HPDE6-E6E7 (cell line): ENCODE measurements at regions not wholly inside any gene's neighbourhood (a gene's known extent, or its start where the extent isn't known, plus 50 kb on each side); places are given as distances from the start of the nearest gene placed in this dataset.

Source experiments
- DNase-seq: peaks from one replicate; pipeline ENCODE4 v3.0.0; 2011; ENCODE audit warnings: missing footprints; ENCODE audit errors: extremely low spot score

DNA sequence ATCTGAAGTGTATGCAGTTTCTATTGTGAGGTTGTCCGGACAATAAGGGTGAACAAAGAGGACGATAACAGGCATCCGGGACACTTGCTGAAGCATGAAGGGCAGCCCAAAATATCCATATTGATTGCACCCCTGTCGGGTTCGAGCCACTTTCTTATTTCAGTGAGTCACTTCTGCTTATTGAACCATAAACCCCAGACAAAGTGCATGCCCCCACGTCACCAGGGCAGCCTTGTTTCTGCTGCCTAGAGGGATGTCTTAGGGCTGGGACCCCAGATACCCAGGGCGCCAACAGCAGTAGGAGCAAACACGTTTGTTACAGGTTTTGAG is 175.3 kb upstream of the LYZL1 start:
- DNase-seq = no peak

DNA sequence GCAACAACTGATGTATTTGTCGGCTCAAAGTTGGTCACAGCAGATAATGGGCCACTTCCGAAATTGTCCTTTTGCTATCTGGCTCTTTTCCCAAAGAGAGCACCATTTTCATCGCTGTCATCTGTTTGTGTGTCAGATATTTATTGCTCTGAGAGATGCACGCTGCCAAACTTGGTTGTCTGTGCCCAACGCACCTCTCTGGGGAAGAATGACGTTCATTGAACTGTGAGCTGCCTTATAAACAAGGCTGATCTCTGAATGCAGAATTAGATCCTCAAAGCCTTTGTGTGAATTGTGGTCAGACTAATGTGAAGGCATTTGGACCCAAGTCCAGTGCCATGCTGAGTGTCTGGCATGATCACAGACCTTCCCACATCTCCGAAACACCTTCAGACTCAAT is 174.7 kb upstream of the LYZL1 start:
- DNase-seq = no peak

DNA sequence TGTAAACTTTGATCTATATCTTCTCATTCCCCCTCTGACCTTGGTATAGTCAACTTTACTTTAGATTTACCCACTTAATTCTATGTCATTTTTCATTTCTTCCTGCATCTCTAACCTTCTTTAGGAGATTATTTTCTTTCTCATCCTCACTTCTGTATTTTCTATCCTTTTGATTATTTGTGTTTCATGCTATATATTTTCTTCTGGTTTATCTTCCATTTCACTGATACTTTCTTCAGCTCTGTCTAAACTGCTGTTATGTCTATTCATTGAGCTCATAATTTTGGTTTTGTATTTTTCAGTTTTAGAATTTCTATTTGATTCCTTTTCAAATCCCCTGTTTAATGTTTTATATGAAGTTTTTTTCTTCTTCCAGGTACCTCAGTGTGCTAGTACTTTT is 171.1 kb upstream of the LYZL1 start:
- DNase-seq = no peak

DNA sequence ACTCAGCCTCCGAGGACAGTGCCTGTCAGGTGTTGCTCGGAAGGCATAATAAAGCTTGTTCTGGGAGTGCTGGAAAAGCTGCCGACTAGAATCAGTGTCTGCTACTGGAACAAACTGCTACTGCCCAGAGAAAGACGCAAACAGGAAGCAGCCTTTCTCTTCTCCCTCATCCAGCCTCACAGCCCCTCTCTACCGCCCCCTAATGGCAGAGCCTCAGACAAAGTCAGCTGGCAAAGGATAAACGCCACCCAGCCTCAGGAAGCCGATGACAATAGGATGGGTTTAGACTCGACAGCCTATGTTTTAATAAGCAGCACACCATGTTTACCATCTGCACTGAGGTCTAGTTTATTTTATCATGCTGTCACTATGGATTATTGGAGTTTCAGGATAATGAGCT is 169.5 kb upstream of the LYZL1 start:
- no peak for DNase-seq

DNA sequence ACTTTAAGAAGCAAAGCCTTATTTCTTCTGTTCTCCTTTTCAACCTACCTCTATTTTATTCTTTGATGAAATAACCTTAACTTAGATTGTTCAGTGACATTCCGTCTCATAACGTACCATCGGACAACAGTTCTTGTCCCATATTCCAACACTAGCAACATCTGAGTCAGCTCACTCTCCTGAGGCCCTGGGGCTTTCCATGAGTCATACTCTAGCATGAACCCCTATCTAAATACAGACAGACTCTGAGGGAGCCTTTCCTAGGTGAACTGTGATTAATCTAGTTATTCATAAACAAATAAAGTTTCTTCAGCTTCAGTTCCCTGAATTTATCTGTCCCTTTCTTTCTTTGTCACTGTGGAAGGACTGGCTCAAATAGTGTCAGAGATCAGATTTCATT is 168.7 kb upstream of the LYZL1 start:
- DNase-seq = no peak

DNA sequence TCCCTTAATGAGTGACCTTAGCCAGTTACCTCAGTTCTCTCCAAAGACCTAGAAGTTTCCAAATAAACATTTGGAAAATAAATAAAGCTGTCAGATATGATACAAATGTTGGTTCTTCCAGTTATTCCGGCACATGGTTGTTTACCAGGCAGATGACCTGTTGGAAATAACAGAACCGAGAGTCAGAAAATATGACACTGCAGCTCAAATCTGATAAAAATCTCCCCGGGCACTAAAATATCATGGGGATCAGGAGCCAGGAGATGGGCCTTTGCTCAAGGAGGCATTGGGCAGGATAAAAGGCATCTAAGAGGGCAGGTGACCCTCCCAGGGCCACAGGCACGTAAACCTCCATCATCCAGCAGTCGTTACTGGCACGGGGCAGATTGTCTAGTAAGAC is 164.0 kb upstream of the LYZL1 start:
- DNase-seq = no peak

DNA sequence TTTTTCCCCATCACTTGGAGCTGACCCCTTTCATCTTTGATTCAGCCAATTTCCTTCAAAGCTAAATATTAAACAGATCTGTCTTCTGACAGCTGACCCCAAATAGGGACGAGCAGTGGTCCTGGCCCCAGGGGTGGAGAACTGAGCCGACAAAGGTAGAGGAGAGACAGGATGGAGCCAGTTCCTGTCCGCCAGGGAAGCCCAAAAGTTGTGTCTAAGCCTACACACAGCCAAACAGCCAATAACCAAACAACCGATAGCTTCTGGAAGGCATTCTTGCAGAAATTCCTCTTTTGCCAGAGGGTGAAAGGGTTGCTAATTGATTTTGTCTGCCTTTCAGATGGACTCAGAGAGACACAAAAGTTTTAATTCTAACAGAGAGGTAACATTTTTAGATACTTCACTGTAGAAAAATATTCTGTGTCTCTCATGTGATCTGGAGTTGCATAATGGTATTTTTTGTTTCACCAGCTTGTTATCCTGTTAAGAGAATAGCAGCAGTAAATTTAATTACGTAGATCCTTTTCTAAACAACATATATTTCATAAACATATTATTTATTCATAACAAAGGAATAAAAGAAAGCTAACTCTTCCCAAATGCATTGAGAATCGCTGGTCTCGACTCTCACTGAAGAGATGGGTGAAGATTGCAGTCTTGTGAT is 161.7 kb upstream of the LYZL1 start:
- DNase-seq = no peak

DNA sequence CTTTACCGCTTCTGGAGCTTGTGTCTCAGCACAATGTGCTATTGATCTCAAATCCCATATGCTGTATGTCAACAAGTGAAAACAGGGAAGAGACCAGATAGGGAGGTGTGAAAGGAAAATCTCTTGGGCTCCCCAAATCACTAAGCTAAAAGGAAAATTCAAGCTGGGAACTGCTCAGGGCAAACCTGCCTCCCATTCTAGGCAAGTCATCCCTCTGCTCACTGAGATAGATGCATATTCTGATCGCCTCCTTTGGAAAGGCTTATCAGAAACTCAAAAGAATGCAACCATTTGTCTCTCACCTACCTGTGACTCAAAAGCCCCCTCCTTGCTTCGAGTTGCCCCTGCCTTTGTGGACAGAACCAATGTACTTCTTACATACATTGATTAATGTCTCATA is 161.1 kb upstream of the LYZL1 start:
- no peak for DNase-seq

DNA sequence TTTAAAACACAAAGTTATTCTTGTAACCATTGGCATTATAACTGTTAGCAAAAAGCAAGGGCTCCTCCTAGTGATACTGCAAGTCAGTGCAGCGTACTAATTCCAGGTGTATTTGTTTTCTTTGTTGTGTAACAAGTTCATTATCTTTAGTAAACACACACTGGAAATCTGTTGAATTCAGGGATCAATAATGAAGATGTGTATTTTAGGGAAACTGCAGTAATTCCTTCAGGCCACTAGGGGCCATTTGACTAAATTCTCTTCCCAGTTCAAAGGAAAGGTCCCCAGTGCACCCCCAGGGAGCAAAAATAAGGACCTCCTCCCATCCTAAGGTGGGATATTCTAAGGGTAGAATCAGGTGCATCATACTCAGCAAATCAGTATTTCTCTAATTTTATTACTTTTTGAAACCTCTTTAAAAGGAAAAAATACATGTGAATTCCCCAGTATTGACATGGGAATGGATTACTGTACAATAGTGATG is 158.6 kb upstream of the LYZL1 start:
- DNase-seq = no peak

DNA sequence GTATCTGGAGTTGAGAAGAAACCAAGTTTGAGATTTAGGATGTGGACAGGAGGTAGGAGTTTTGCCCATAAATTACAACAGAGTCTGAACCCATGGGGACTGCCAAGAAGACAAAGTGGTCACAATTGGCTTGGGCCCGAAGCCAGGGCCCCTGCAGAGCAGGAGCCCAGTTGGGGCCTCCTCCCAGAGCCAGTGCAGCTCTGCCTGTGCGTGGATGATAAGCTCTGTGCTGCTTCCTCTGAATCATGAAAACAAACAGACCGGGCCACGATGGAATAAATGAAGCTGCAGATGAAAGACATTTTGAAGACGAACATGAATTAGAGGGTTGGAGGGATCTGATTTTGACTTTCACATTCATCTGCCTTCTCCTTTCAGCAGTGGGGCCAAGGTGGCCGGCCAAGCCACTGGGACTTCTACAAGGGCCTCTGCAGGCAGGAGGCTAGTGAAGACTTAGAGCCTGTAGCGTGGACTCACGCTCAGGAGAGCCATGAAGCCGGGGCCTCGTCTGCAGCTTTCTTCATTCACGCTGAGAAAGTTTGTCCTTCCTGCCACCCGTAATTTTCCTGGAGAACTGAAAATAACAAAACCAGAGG is 156.8 kb upstream of the LYZL1 start:
- DNase-seq = no peak

DNA sequence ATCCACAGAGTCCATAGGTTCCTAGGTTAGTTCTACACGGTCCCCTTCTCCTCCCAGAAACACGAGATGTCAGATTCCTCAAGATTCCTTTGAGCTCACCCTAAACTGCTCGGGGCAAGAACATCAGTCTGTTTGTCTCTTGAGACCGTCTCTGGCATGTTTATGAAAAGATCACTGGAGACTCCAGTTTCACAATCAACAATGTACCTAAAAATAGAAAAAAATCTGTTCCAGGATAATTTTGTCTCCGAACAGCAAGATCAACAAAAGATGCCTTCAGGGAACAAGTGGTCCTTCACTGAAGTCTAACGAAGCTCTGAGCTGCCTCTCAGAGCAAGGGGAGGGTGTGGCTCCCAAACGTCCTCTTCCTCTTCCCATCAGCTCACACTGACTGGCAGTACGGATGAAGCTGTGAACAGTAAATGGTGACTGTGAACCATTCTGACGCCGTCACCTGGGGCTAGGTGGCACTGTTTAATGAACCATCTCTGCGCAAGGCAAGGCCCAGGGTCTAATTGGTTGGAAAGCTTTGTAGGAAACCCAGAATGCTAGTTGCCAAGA is 156.2 kb upstream of the LYZL1 start:
- DNase-seq = no peak

DNA sequence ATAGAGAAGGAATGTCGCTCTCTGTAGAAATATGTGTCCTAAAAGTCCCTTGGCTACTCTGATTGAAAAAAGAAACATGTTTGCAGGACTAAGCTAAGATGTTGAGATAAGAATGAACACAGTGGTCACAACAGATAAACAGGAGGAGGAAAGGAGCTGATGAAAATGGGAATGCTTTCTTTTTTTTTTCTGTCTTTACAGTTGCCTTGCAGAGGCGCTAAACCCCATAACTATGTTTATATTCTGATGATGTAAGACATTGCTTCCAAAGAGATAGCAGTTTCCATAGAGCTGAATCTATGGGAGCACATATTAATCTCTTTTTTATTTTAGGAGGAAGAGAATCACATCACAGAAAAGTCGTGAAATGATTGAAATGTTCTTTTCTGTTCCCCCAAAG is 153.5 kb upstream of the LYZL1 start:
- DNase-seq = no peak

DNA sequence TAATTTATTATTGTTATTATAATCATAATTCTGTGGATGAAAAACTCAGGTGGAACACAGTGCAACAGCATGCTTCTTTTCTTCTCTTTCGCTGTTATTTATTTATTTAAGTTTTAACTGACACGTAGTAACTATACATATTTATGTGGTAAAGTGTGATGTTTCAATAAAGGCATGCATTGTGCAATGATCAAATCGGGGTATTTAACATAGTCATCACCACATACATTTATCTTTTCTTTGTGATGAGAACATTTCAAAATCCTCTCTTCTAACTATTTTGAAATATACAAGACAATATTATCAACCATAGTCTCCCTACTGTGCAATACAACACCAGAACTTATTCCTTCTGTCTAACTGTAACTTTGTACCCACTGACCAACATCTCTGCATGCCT is 152.5 kb upstream of the LYZL1 start:
- no peak for DNase-seq

DNA sequence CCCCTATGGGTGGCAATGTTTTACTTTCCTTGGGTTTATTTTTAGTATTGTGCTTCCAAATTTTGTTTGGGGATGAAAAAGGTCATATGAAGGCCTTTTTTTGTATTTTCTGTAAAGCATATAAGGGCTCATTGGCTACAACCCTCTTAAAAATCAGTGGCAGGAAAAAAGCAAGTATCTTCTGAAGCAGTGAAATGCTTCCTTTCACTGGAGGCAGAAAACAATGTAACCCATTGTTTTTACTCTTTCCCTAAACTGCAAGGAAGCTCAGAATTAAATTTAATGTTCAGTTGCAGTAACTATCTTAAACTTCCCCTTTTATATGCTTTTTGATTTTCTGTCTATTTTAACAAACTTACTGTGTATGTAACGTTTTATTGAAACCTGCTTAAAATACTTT is 148.7 kb upstream of the LYZL1 start:
- DNase-seq = no peak

DNA sequence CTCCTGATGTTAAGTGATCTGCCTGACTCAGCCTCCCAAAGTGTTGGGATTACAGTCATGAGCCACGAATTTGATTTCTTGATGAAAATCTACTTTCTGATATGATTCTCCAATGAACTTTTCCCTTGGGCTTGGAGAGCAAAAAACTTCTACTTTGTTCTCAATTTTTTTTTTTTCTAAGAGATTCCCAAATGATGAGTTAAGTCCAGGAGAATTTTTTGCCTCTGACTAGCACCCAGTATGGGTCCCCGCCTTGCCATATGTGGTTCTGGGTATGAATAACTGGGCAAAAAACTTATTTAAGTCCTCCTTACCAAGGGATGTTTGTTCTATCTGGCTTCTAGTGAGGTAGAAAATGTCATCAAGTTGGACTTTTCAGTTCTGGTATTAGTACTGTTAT is 147.9 kb upstream of the LYZL1 start:
- DNase-seq = no peak

DNA sequence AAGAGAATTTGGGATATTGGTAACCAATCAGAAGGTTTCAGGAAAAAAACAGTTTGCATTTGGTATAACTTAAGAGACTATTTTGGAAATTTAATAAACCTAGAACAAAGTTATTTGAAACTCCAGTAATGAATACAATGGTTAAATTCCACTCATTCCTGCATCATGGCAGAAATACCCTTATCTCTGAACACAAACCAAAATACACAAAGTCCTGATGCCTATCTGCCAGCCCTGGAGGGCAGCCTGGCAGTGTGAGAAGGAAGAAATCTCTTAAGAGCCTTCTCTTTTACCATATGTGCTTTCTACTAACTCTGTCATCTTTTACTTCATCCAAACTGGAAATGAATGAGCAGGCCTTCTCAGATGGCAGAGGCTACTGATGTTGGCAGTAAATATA is 147.1 kb upstream of the LYZL1 start:
- no peak for DNase-seq

DNA sequence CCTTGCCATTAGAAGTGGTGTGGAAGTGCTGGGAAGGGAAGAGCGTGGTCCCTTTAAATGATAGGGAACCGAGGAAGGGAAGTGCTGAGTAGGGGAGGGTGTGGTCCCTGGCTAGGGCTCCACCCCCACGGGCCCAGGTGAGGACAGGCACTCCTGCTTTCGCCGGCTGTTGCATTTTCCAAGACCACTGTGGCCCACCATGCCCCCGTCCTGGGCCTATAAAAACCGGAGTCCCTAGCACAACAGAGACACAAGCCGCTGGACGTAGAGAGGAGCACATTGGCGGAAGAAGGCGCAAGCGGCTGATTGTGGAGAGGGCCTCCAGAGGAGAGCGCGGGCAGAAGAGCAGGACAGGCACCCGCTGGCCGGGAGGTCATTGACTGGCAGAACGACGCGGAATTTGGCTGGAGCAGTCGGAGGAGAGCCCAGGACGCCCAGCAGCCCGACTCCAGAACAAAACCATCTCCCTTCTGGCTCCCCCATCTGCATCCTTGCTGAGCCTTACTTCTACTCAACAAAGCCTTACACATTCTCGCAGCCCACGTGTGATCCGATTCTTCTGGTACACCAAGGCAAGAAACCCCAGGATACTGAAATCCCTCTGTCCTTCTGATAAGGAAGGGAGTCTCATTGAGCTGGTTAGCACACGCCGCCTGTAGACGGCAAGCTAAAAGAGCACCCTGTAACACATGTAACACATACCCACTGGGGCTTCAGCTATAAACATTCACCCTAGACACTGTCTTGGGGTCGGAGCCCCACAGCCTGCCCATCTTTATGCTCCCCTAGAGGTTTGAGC is 146.2 kb upstream of the LYZL1 start:
- no peak for DNase-seq

DNA sequence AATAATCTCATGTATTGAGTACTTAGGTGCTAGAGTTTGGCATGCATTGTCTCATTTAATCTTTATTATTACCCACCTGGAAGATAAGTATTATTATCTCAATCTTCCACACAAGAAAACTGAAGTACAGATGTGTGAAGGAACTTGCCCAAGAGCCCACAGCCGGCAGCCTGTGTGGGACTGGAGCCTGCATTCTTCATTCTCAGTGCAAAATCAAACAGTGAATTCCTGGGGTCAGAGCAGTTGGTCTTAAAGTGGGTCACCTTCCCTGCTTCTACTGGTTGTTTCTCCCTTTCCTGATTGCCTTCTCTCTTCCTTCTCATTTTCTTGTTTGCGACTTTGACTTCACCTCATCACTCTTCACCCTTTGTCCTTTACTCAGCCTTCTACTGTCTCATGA is 144.7 kb upstream of the LYZL1 start:
- DNase-seq = no peak

DNA sequence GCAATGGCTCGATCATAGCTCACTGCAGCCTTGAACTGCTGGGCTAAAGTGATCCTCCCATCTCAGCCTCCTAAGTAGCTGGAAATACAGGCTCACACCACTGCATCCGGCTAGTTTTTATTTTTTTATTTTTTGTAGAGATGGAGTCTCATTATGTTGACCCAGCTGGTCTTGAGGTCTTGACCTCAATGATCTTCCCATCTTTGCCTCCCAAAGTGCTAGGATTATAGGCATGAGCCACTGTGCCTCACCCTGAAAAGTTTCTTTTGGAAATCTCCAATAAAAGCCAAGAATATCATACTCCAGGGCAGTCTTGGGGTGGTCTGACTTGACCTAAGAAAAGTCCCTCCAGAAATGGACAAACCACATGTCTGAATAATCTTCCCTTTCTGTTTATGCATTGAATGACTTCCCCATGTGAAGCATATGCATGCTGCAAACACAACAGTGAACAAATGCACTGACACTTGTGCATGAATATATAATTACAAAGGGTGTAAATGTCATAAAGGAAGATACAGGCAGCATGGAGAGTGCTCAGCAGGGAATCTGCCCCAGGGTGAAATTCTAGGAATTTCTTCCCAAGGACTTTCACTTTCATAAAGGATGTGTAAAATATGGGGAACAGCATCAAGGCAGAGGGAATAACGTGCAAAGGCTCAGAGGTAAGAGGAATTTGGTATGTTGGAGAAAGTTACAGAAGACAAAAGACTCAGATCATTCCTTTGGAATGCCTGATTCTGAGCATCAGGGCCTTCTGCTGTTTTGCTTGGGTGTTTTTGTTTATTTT is 142.4 kb upstream of the LYZL1 start:
- no peak for DNase-seq

DNA sequence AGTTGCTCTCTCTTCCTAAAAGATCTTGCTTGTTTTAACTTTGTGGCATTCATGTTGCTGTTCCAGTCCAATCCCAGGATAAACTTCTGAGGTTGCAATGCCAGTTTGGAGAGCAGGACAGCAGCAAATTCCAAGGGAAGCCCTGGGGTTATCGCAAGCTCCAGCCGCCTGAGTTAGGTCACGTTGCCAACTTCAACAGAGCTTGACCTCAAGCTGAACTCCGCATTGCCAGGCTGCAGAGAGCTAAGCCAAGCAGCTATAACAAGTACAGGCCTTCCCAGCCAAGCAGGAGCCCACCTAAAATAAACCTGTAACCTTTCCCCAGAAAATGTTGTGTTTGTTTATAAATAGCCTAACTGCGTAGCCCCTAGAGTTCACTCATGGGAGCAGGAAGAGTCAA is 138.9 kb upstream of the LYZL1 start:
- DNase-seq = no peak

DNA sequence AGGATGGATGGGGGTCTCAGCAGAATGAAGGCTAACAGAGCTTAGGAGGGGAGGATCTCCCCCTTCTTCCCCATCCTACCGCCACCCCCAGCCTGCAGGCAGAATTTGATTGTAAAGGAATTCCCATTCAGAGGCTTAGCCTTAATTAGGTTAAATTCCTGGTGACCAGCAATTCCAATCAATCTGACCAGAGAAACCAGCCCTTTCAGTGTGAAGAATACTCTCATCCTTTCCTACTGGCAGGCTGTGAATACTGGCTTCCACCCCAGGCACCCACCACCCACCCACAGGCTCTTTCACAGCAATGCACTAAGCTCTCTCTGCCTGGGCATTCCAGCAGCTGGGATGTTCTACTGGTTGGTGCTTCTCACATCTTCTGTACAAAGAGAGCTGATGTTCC is 137.9 kb upstream of the LYZL1 start:
- DNase-seq = no peak

DNA sequence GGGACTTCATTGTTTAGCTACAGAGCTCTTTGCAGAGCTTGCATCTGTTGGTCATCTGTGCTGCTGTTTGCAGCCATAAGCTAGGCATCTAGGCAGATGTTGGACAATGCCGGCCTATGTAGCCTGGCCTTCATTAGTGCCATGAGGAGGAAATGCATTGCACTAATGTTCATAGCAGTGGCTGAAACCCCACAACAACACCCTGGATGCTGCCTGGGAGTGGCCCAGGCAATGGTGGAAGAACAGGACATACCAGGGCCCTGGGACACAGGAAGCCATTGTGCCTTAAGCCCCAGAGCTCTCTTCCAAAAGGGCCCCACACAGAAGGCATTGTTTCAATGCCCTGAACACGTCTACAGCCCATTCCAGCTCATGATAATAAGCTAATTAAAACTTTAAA is 131.5 kb upstream of the LYZL1 start:
- DNase-seq = no peak
